ENCODE measurements at regions not wholly inside any gene's neighbourhood (a gene's known extent, or its start where the extent isn't known, plus 50 kb on each side); places are given as distances from the start of the nearest gene placed in this dataset.
"Not testable (repeated sequence)": the region's sequence is repeated elsewhere in the genome, so short reads cannot be mapped to it uniquely, and the experiment has no call there.

GRCh38 chrX:68951942-68952619 is 123.3 kb downstream of the EFNB1 start:
- TF ChIP-seq CTCF (IDR thresholded peaks at IDR 0.05); SIN3A (IDR thresholded peaks at IDR 0.05; ENCODE audit: borderline replicate concordance, insufficient read depth, low read depth, low read length); POLR2AphosphoS5 (IDR thresholded peaks at IDR 0.05; ENCODE audit: low read depth, low read length): not testable (repeated sequence)
